ENCODE measurements at regions not wholly inside any gene's neighbourhood (a gene's known extent, or its start where the extent isn't known, plus 50 kb on each side); places are given as distances from the start of the nearest gene placed in this dataset.
A peak's percentile ranks its signal among the peaks of the same experiment; 100 is the strongest.

DNA sequence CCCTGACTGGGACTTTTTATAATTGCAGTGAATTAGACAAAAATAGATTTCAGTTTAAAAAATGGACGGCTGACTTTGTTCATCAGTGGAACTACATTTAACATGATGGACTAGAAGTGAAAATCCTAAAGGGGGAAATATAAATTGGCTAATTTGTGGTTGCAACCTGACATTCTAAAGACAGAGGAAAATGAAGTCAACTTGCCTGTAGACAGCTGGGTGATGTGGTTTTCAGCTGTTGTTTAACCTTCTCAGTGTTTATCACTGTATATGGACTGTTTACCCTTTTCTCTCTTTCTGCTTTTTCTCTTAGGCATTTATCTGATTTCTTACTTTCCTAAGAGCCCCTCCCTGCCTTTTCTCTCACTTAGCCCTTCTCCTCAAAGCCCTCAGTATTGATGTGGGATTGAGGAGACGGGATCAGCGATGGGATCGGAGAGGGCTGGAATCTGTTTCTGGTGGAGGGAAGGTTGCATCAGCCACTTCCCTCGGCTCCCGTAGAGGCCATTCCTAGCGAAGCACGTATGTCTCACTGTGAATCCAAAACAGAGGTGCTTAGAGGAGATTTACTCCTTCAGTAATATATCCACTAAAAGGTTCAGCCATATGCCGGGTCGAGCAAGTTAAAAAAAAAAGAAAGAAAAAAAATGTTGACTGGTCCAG is 109.0 kb upstream of the KLF6 start (continued):
- TF ChIP-seq GABPA (tag; conservative IDR thresholded peaks at IDR 0.05; ENCODE audit: low read depth): peak; percentile 48
- TF ChIP-seq ILF3 (IDR thresholded peaks at IDR 0.05; ENCODE audit: borderline replicate concordance): no peak
- TF ChIP-seq, protein P1, sequence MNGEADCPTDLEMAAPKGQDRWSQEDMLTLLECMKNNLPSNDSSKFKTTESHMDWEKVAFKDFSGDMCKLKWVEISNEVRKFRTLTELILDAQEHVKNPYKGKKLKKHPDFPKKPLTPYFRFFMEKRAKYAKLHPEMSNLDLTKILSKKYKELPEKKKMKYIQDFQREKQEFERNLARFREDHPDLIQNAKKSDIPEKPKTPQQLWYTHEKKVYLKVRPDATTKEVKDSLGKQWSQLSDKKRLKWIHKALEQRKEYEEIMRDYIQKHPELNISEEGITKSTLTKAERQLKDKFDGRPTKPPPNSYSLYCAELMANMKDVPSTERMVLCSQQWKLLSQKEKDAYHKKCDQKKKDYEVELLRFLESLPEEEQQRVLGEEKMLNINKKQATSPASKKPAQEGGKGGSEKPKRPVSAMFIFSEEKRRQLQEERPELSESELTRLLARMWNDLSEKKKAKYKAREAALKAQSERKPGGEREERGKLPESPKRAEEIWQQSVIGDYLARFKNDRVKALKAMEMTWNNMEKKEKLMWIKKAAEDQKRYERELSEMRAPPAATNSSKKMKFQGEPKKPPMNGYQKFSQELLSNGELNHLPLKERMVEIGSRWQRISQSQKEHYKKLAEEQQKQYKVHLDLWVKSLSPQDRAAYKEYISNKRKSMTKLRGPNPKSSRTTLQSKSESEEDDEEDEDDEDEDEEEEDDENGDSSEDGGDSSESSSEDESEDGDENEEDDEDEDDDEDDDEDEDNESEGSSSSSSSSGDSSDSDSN (IDR thresholded peaks at IDR 0.05; ENCODE audit: borderline replicate concordance in 1 of 2, low read depth in 2 of 2, low read length in 2 of 2): no peak
- no peak for TF ChIP-seq POLR2AphosphoS2 (IDR thresholded peaks at IDR 0.05; ENCODE audit: low read length)
- TF ChIP-seq, protein P2, sequence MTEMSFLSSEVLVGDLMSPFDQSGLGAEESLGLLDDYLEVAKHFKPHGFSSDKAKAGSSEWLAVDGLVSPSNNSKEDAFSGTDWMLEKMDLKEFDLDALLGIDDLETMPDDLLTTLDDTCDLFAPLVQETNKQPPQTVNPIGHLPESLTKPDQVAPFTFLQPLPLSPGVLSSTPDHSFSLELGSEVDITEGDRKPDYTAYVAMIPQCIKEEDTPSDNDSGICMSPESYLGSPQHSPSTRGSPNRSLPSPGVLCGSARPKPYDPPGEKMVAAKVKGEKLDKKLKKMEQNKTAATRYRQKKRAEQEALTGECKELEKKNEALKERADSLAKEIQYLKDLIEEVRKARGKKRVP (CRISPR knock-in tag; IDR thresholded peaks at IDR 0.05): peak; percentile 96
- TF ChIP-seq ZNF668 (CRISPR knock-in tag; IDR thresholded peaks at IDR 0.05): peak; percentile 82; the same call in 1 of the 2 replicates
- peak; percentile 82; the same call in 1 of the 2 replicates for TF ChIP-seq ZNF175 (CRISPR knock-in tag; IDR thresholded peaks at IDR 0.05; ENCODE audit: low read depth)
- TF ChIP-seq, protein P3, sequence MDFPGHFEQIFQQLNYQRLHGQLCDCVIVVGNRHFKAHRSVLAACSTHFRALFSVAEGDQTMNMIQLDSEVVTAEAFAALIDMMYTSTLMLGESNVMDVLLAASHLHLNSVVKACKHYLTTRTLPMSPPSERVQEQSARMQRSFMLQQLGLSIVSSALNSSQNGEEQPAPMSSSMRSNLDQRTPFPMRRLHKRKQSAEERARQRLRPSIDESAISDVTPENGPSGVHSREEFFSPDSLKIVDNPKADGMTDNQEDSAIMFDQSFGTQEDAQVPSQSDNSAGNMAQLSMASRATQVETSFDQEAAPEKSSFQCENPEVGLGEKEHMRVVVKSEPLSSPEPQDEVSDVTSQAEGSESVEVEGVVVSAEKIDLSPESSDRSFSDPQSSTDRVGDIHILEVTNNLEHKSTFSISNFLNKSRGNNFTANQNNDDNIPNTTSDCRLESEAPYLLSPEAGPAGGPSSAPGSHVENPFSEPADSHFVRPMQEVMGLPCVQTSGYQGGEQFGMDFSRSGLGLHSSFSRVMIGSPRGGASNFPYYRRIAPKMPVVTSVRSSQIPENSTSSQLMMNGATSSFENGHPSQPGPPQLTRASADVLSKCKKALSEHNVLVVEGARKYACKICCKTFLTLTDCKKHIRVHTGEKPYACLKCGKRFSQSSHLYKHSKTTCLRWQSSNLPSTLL (IDR thresholded peaks at IDR 0.05): no peak
- no peak for TF ChIP-seq HLTF (IDR thresholded peaks at IDR 0.05)
- TF ChIP-seq ZNF780A (CRISPR knock-in tag; IDR thresholded peaks at IDR 0.05): no peak
- TF ChIP-seq PYGO2 (tag; IDR thresholded peaks at IDR 0.05): peak; percentile 32; the same call in 1 of the 2 replicates
- TF ChIP-seq, protein P4, sequence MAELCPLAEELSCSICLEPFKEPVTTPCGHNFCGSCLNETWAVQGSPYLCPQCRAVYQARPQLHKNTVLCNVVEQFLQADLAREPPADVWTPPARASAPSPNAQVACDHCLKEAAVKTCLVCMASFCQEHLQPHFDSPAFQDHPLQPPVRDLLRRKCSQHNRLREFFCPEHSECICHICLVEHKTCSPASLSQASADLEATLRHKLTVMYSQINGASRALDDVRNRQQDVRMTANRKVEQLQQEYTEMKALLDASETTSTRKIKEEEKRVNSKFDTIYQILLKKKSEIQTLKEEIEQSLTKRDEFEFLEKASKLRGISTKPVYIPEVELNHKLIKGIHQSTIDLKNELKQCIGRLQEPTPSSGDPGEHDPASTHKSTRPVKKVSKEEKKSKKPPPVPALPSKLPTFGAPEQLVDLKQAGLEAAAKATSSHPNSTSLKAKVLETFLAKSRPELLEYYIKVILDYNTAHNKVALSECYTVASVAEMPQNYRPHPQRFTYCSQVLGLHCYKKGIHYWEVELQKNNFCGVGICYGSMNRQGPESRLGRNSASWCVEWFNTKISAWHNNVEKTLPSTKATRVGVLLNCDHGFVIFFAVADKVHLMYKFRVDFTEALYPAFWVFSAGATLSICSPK (IDR thresholded peaks at IDR 0.05; ENCODE audit: borderline replicate concordance): no peak
- TF ChIP-seq NFXL1 (CRISPR knock-in tag; IDR thresholded peaks at IDR 0.05): no peak
- TF ChIP-seq POLR2H (tag; IDR thresholded peaks at IDR 0.05; ENCODE audit: low read depth): peak; percentile 75
- TF ChIP-seq, protein P5, sequence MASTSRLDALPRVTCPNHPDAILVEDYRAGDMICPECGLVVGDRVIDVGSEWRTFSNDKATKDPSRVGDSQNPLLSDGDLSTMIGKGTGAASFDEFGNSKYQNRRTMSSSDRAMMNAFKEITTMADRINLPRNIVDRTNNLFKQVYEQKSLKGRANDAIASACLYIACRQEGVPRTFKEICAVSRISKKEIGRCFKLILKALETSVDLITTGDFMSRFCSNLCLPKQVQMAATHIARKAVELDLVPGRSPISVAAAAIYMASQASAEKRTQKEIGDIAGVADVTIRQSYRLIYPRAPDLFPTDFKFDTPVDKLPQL (IDR thresholded peaks at IDR 0.05; ENCODE audit: extremely low read depth, insufficient read length): no peak
- TF ChIP-seq, protein P6, sequence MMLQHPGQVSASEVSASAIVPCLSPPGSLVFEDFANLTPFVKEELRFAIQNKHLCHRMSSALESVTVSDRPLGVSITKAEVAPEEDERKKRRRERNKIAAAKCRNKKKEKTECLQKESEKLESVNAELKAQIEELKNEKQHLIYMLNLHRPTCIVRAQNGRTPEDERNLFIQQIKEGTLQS (IDR thresholded peaks at IDR 0.05): peak; percentile 84
- TF ChIP-seq, protein P6 (CRISPR knock-in tag; conservative IDR thresholded peaks at IDR 0.05): no peak
- no peak for TF ChIP-seq DPF2 (IDR thresholded peaks at IDR 0.05)
- TF ChIP-seq GTF2A2 (tag; IDR thresholded peaks at IDR 0.05): no peak
- no peak for TF ChIP-seq OTX1 (CRISPR knock-in tag; IDR thresholded peaks at IDR 0.05)

Data from K562 (cell line).